Sigmoid colon (tissue), 4 donors: ENCODE measurements at regions not wholly inside any gene's neighbourhood (a gene's known extent, or its start where the extent isn't known, plus 50 kb on each side); places are given as distances from the start of the nearest gene placed in this dataset.

Experiments
- EP300 ChIP-seq, 4 donors: sonication (generic); formaldehyde crosslinking; IDR thresholded peaks; one replicate each; pipeline ENCODE4 v1.6.1; 2017; ENCODE audit warnings: antibody characterized with exemption in 4 of 4
- POLR2A ChIP-seq, 2 donors: fragments of 450-650 bp; IDR thresholded peaks; one replicate each; pipeline ENCODE4 v1.6.1; 2016; ENCODE audit warnings: antibody characterized with exemption in 2 of 2, mild to moderate bottlenecking in 2 of 2, moderate library complexity in 2 of 2
- POLR2AphosphoS5 ChIP-seq, 4 donors: sonication (generic); formaldehyde crosslinking; IDR thresholded peaks; one replicate each; pipeline ENCODE4 v1.6.1; 2017; ENCODE audit warnings: antibody characterized with exemption in 4 of 4
- TF ChIP-seq, protein P1 (sequence below), 4 experiments: fragments of 450-650 bp in 3 of 4; fragments of 200-600 bp in 1 of 4; IDR thresholded peaks; one replicate each; pipeline ENCODE4 v1.5.1; 2016 to 2019; ENCODE audit warnings: antibody characterized with exemption in 4 of 4, mild to moderate bottlenecking in 3 of 4, moderate library complexity in 2 of 4

- TF ChIP-seq, protein P1, sequence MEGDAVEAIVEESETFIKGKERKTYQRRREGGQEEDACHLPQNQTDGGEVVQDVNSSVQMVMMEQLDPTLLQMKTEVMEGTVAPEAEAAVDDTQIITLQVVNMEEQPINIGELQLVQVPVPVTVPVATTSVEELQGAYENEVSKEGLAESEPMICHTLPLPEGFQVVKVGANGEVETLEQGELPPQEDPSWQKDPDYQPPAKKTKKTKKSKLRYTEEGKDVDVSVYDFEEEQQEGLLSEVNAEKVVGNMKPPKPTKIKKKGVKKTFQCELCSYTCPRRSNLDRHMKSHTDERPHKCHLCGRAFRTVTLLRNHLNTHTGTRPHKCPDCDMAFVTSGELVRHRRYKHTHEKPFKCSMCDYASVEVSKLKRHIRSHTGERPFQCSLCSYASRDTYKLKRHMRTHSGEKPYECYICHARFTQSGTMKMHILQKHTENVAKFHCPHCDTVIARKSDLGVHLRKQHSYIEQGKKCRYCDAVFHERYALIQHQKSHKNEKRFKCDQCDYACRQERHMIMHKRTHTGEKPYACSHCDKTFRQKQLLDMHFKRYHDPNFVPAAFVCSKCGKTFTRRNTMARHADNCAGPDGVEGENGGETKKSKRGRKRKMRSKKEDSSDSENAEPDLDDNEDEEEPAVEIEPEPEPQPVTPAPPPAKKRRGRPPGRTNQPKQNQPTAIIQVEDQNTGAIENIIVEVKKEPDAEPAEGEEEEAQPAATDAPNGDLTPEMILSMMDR (IDR thresholded peaks at IDR 0.05) = no peak
- TF ChIP-seq POLR2A (IDR thresholded peaks at IDR 0.05) (no peak), POLR2AphosphoS5 (IDR thresholded peaks at IDR 0.05) (no peak), EP300 (IDR thresholded peaks at IDR 0.05) (no peak)
Observed at GRCh38 chr2:221791844-221792243, 219.7 kb upstream of the EPHA4 start.
